Psoas muscle (tissue), 7 donors: ENCODE measurements at regions not wholly inside any gene's neighbourhood (a gene's known extent, or its start where the extent isn't known, plus 50 kb on each side); places are given as distances from the start of the nearest gene placed in this dataset.
A peak's percentile ranks its signal among the peaks of the same experiment; 100 is the strongest.

Experiments used
- ATAC-seq, 4 donors: fragments of 200-7000 bp; cut with Tn5 transposase; one replicate each; pipeline ENCODE4 v1.9.1; 2020; ENCODE audit warnings: moderate library complexity in 3 of 4, mild to moderate bottlenecking in 2 of 4
- DNase-seq, 2 donors: peaks; one replicate each; pipeline ENCODE4 v3.0.0-alpha.2; 2020
- H3K27ac ChIP-seq: fragments of 200-600 bp; one replicate; pipeline ENCODE4 v1.8.0; 2022
- H3K27me3 ChIP-seq, 3 donors: fragments of 200-600 bp in 1 of 3; one replicate each; pipeline versions ENCODE4 v1.6.1 to v1.8.0; 2013 to 2022; ENCODE audit warnings: low read length in 2 of 3, mild to moderate bottlenecking in 2 of 3, moderate library complexity in 1 of 3; ENCODE audit not compliant: insufficient read depth in 3 of 3
- H3K36me3 ChIP-seq, 2 donors: fragments of 200-600 bp in 1 of 2; one replicate each; pipeline versions ENCODE4 v1.6.1 to v1.8.0; 2013 to 2022; ENCODE audit warnings: low read depth in 1 of 2, mild to moderate bottlenecking in 1 of 2, moderate library complexity in 1 of 2; ENCODE audit not compliant: insufficient read depth in 1 of 2
- H3K4me1 ChIP-seq: fragments of 200-600 bp; one replicate; pipeline ENCODE4 v1.8.0; 2022
- H3K4me3 ChIP-seq: fragments of 200-600 bp; one replicate; pipeline ENCODE4 v1.8.0; 2022; ENCODE audit warnings: mild to moderate bottlenecking
- H3K9me3 ChIP-seq: fragments of 200-600 bp; one replicate; pipeline ENCODE4 v1.8.0; 2022
- WGBS, 3 donors: extraction: QIAGEN DNeasy Blood & Tissue Kit; methylation state at CpG; one replicate each; pipeline versions ENCODE4 v1.1.6 to v1.1.7; 2013; 5-methylcytosine and 5-hydroxymethylcytosine counted together
- intact Hi-C, 2 donors: fragments of 100-400 bp; cut with DNase I; formaldehyde crosslinking; loops; one replicate each; pipeline versions ENCODE4 v1.11.0 to v1.14.2; 2022
- TF ChIP-seq, protein P1 (sequence below): fragments of 200-600 bp; IDR thresholded peaks from one replicate; pipeline ENCODE4 v1.8.0; 2022; ENCODE audit warnings: antibody characterized with exemption
- donor health status: healthy with polysubstance abuse.
- donor health status: DM: no; HTN: no; CAD: no; lungs with moderate emphysema.
- donor health status: Bipolar disorder and iron deficiency.
- donor health status: healthy.
- donor health status: DM: yes; HTN: yes; CAD: no.
- donor health status: DM: no; HTN: no; CAD: no.
- donor health status: DM: yes; HTN: yes; CAD: no.

DNA sequence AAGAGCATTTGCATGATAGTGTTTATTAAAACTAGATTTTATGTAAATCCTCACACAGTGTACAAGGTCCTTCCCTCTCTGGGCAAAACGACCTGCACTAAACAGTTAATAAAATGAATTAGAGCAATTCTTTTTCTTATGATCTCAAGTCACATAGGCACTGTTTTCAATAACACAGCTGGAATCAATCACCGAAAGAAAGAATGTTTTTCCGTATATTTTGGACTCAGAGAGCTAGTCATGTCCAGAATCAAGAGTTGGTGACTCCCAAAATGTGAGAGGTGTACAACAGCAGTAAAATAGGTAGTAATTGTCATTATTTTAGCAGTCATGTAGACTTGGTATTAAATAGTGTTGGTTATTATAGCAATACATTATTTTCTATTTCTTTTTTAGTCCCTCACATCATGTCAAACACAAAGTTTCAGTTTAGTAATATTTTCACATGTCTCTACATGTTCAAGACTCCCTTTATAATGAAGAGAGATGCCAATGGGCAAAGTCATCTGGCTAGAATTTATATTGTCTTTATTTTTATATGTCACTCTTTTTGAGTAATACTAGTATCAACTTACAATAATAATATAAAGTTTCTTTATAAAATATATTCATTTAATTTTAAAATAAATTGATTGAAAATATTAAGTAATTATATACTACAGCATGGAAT is 448.6 kb upstream of the CDIN1 start:
- no peak for ATAC-seq
- H3K4me3 ChIP-seq: no peak overlapping the region
- H3K27me3 ChIP-seq: no peaks in the 10 kb centered on the region
- no peak for DNase-seq
- no peak overlapping the region for H3K27ac ChIP-seq
- H3K9me3 ChIP-seq: no peaks in the 10 kb centered on the region
- TF ChIP-seq, protein P1, sequence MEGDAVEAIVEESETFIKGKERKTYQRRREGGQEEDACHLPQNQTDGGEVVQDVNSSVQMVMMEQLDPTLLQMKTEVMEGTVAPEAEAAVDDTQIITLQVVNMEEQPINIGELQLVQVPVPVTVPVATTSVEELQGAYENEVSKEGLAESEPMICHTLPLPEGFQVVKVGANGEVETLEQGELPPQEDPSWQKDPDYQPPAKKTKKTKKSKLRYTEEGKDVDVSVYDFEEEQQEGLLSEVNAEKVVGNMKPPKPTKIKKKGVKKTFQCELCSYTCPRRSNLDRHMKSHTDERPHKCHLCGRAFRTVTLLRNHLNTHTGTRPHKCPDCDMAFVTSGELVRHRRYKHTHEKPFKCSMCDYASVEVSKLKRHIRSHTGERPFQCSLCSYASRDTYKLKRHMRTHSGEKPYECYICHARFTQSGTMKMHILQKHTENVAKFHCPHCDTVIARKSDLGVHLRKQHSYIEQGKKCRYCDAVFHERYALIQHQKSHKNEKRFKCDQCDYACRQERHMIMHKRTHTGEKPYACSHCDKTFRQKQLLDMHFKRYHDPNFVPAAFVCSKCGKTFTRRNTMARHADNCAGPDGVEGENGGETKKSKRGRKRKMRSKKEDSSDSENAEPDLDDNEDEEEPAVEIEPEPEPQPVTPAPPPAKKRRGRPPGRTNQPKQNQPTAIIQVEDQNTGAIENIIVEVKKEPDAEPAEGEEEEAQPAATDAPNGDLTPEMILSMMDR: no peak
- 52 to 74% (median 57%) methylated on average over 3 of the region's 3 CpGs for WGBS, 3 donors
- H3K4me1 ChIP-seq: no peaks in the 10 kb centered on the region
- intact Hi-C loops: no loop called here
- H3K36me3 ChIP-seq: no peaks in the 10 kb centered on the region

DNA sequence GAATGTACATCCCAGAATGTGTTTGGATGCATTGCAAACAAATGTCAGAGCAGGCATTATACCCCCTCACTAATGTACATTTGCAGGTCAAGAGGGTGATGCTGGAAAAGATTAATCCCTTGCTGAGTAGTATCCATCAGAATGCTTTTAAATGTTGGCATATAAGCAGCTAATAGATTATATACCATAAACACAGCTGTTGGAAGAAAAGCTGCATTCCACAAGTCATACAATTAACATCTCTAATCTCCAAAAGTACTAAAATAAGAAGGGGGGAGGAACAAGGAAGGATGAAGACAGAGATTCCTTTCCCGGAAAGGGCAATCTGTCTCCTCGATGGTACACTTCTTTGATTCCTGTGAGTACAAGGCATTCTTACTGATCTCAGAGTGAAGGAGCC is 445.7 kb upstream of the CDIN1 start:
- no peaks in the 10 kb centered on the region for H3K27me3 ChIP-seq
- intact Hi-C loops: no loop called here
- no peaks in the 10 kb centered on the region for H3K36me3 ChIP-seq
- no peak for DNase-seq
- 47 to 60% (median 50%) methylated on average over 2 of the region's 2 CpGs for WGBS, 3 donors
- no peak for ATAC-seq
- no peak overlapping the region for H3K27ac ChIP-seq
- peaks cover under 1% of the 10 kb centered on the region for H3K9me3 ChIP-seq
- TF ChIP-seq, protein P1: no peak
- H3K4me3 ChIP-seq: no peak overlapping the region
- H3K4me1 ChIP-seq: no peaks in the 10 kb centered on the region

DNA sequence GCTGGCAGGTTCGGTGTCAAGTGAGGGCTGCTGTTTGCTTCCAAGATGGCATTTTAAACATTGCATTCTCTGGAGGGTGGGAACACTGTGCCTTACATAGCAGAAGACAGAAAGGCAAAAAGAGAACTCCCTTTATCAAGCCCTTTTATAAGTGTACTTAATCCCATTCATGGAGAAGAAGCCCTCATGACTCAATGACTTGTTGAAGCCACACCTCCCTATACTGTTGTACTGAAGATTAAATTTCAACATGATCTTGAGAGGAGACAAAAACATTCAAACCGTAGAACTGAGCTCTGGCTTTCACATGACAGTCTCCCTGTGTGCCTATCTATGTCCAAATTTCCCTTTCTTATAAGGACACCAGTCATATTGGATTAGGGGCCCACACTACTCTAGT is 443.4 kb upstream of the CDIN1 start:
- DNase-seq (no peak), ATAC-seq (no peak)
- Histone ChIP-seq H3K27ac (no peak overlapping the region), H3K27me3 (no peaks in the 10 kb centered on the region), H3K4me1 (no peaks in the 10 kb centered on the region), H3K36me3 (no peaks in the 10 kb centered on the region), H3K4me3 (no peak overlapping the region), H3K9me3 (peaks cover 8% of the 10 kb centered on the region)
- TF ChIP-seq, protein P1: no peak
- intact Hi-C loops: no loop called here
- 56 to 73% (median 72%) methylated on average over 2 of the region's 2 CpGs for WGBS, 3 donors

DNA sequence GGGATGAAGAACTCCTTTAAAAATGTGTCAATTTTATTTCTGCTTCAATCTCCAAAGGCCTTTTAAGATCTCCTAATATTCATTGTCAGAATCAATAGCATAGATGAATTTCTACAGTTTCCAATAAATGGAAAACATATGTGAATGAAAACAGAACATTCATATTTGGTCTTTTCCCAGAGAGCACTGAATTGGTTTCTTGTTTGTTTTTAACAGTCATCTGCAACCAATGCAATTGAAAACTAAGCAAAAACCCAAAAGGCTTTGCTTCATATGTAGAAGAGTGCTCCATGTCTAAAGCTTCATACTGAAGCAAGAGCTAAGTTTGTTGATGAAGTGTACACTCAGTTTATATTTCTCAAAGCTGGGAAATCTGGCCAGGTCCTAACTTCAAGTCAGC is 426.5 kb upstream of the CDIN1 start:
- DNase-seq: no peak
- no peak for ATAC-seq
- TF ChIP-seq, protein P1: no peak
- Histone ChIP-seq H3K36me3 (no peaks in the 10 kb centered on the region), H3K9me3 (peaks cover 11% of the 10 kb centered on the region), H3K4me3 (no peak overlapping the region), H3K4me1 (no peaks in the 10 kb centered on the region), H3K27me3 (no peaks in the 10 kb centered on the region), H3K27ac (no peak overlapping the region)
- intact Hi-C loops: no loop called here

GRCh38 chr15:36156879-36157427 is 422.5 kb upstream of the CDIN1 start:
- DNase-seq (peak; percentile 9 to 82), ATAC-seq (peak in 2 of 4 donors; percentile 43 to 78)
- 22 to 29% (median 25%) methylated on average over 1 of the region's 1 CpG for WGBS, 3 donors
- TF ChIP-seq, protein P1: no peak
- H3K4me3 ChIP-seq: no peak overlapping the region
- H3K4me1 ChIP-seq: no peaks in the 10 kb centered on the region
- H3K9me3 ChIP-seq: no peaks in the 10 kb centered on the region
- no peaks in the 10 kb centered on the region for H3K36me3 ChIP-seq
- no peak overlapping the region for H3K27ac ChIP-seq
- intact Hi-C loops: no loop called here
- H3K27me3 ChIP-seq: no peaks in the 10 kb centered on the region
